ENCODE measurements at regions not wholly inside any gene's neighbourhood (a gene's known extent, or its start where the extent isn't known, plus 50 kb on each side); places are given as distances from the start of the nearest gene placed in this dataset.

- no peak overlapping the region for H3K4me3 ChIP-seq (ENCODE audit: low read length)
Observed at GRCh38 chr1:17927952-17928351, 172.8 kb downstream of the ACTL8 start.

GRCh38 chr1:17929224-17929623 is 174.1 kb downstream of the ACTL8 start:
- TF ChIP-seq, protein P1, sequence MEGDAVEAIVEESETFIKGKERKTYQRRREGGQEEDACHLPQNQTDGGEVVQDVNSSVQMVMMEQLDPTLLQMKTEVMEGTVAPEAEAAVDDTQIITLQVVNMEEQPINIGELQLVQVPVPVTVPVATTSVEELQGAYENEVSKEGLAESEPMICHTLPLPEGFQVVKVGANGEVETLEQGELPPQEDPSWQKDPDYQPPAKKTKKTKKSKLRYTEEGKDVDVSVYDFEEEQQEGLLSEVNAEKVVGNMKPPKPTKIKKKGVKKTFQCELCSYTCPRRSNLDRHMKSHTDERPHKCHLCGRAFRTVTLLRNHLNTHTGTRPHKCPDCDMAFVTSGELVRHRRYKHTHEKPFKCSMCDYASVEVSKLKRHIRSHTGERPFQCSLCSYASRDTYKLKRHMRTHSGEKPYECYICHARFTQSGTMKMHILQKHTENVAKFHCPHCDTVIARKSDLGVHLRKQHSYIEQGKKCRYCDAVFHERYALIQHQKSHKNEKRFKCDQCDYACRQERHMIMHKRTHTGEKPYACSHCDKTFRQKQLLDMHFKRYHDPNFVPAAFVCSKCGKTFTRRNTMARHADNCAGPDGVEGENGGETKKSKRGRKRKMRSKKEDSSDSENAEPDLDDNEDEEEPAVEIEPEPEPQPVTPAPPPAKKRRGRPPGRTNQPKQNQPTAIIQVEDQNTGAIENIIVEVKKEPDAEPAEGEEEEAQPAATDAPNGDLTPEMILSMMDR (conservative IDR thresholded peaks at IDR 0.05; ENCODE audit: low read length): no peak
- H3K4me3 ChIP-seq (ENCODE audit: low read length): no peak overlapping the region
- DNase-seq (ENCODE audit: low read depth): no peak

More at GRCh38 chr1:17927952-17928351, 172.8 kb downstream of the ACTL8 start:
- TF ChIP-seq, protein P1 (conservative IDR thresholded peaks at IDR 0.05; ENCODE audit: low read length): no peak
- no peak for DNase-seq (ENCODE audit: low read depth)

- DNase-seq (ENCODE audit: low read depth): no peak
- TF ChIP-seq, protein P1 (conservative IDR thresholded peaks at IDR 0.05; ENCODE audit: low read length): no peak
- H3K4me3 ChIP-seq (ENCODE audit: low read length): no peak overlapping the region
Observed at GRCh38 chr1:17930635-17931034, 175.5 kb downstream of the ACTL8 start.

- TF ChIP-seq, protein P1 (conservative IDR thresholded peaks at IDR 0.05; ENCODE audit: low read length): no peak
- H3K4me3 ChIP-seq (ENCODE audit: low read length): no peak overlapping the region
- DNase-seq (ENCODE audit: low read depth): no peak
Observed at GRCh38 chr1:17932164-17932563, 175.4 kb upstream of the IGSF21 start.

DNA sequence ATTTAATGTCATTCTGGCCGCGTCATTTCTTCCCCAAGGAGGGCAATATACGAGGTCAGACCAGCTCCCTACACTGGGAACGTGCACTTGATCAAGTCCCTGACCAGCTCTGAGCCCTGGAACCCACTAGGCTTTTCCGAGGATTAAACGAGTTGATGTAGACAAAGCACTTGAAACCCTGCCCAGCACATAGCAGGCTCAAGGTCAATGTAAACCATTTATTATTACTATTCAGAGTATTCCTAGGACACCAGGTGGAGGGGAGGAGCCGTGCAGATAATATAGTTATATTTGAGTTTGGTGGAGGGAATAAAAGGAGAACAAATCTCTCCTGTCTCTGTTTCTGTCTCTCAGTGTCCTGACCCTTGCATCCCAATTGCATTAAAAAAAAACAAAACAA is 174.1 kb upstream of the IGSF21 start:
- TF ChIP-seq, protein P1 (conservative IDR thresholded peaks at IDR 0.05; ENCODE audit: low read length): no peak
- DNase-seq (ENCODE audit: low read depth): no peak
- no peak overlapping the region for H3K4me3 ChIP-seq (ENCODE audit: low read length)

- TF ChIP-seq, protein P1 (conservative IDR thresholded peaks at IDR 0.05; ENCODE audit: low read length): no peak
- DNase-seq (ENCODE audit: low read depth): no peak
- no peak overlapping the region for H3K4me3 ChIP-seq (ENCODE audit: low read length)
Observed at GRCh38 chr1:17933971-17934370, 173.6 kb upstream of the IGSF21 start.

GRCh38 chr1:17935230-17935629 is 172.4 kb upstream of the IGSF21 start:
- TF ChIP-seq, protein P1 (conservative IDR thresholded peaks at IDR 0.05; ENCODE audit: low read length): no peak
- H3K4me3 ChIP-seq (ENCODE audit: low read length): no peak overlapping the region
- no peak for DNase-seq (ENCODE audit: low read depth)
